DOHH2 (cell line): ENCODE measurements at regions not wholly inside any gene's neighbourhood (a gene's known extent, or its start where the extent isn't known, plus 50 kb on each side); places are given as distances from the start of the nearest gene placed in this dataset.

ENCODE experiments used
- H3F3A ChIP-seq: fragments of 200-600 bp; sonication (generic), shearing (Covaris generic); 2 replicates; pipeline ENCODE4 v1.6.0; 2016; ENCODE audit warnings: antibody characterized with exemption, mild to moderate bottlenecking; ENCODE audit not compliant: control insufficient read depth, insufficient read depth
- H3K27ac ChIP-seq: fragments of 200-600 bp; sonication (generic); 2 replicates; pipeline ENCODE4 v1.5.1; 2014; ENCODE audit warnings: low read depth, mild to moderate bottlenecking, low read length, moderate library complexity
- H3K27me3 ChIP-seq: fragments of 200-600 bp; sonication (generic); 2 replicates; pipeline ENCODE4 v1.6.1; 2014; ENCODE audit warnings: mild to moderate bottlenecking, low read length, mixed read lengths; ENCODE audit not compliant: control insufficient read depth
- H3K36me3 ChIP-seq: fragments of 200-600 bp; sonication (generic); 2 replicates; pipeline ENCODE4 v1.6.1; 2014; ENCODE audit warnings: mild to moderate bottlenecking, low read length, moderate library complexity, mixed read lengths; ENCODE audit not compliant: control insufficient read depth
- H3K4me1 ChIP-seq: fragments of 200-600 bp; sonication (generic); 2 replicates; pipeline ENCODE4 v1.6.1; 2014; ENCODE audit warnings: mild to moderate bottlenecking, low read length, mixed read lengths; ENCODE audit not compliant: control insufficient read depth
- H3K4me2 ChIP-seq: fragments of 200-600 bp; sonication (generic); 2 replicates; pipeline ENCODE4 v1.6.0; 2014; ENCODE audit warnings: mild to moderate bottlenecking, low read length, moderate library complexity
- H3K4me3 ChIP-seq: fragments of 200-600 bp; sonication (generic); 2 replicates; pipeline ENCODE4 v1.5.1; 2014; ENCODE audit warnings: mild to moderate bottlenecking, low read length, mixed read lengths
- H3K79me2 ChIP-seq: fragments of 200-600 bp; sonication (generic); 2 replicates; pipeline ENCODE4 v1.6.1; 2014; ENCODE audit warnings: mild to moderate bottlenecking, low read length, mixed read lengths; ENCODE audit not compliant: control insufficient read depth
- H3K9me2 ChIP-seq: fragments of 200-600 bp; sonication (generic); replicated peaks from 2 replicates; pipeline ENCODE4 v1.6.1; 2014; ENCODE audit warnings: mild to moderate bottlenecking, low read length, mixed read lengths; ENCODE audit not compliant: control insufficient read depth
- H3K9me3 ChIP-seq: fragments of 200-600 bp; sonication (generic); 2 replicates; pipeline ENCODE4 v1.6.1; 2014; ENCODE audit warnings: antibody characterized with exemption, low read length, mixed read lengths; ENCODE audit not compliant: control insufficient read depth, insufficient read depth
- H4K20me1 ChIP-seq: fragments of 200-600 bp; sonication (generic); 2 replicates; pipeline ENCODE4 v1.6.0; 2014; ENCODE audit warnings: low read depth, mild to moderate bottlenecking, antibody characterized with exemption, low read length, moderate library complexity; ENCODE audit not compliant: control insufficient read depth, insufficient read depth
- EZH2phosphoT487 ChIP-seq: fragments of 200-600 bp; sonication (generic); IDR thresholded peaks from 2 replicates; pipeline ENCODE4 v1.6.1; 2017; ENCODE audit warnings: borderline replicate concordance, mild to moderate bottlenecking, antibody characterized with exemption, low read length, moderate library complexity, mixed read lengths
- TF ChIP-seq, protein P1 (sequence below): fragments of 200-600 bp; sonication (generic); IDR thresholded peaks from one replicate; pipeline ENCODE4 v1.5.1; 2014; ENCODE audit warnings: antibody characterized with exemption, mild to moderate bottlenecking, low read depth, low read length; ENCODE audit not compliant: poor library complexity, severe bottlenecking

DNA sequence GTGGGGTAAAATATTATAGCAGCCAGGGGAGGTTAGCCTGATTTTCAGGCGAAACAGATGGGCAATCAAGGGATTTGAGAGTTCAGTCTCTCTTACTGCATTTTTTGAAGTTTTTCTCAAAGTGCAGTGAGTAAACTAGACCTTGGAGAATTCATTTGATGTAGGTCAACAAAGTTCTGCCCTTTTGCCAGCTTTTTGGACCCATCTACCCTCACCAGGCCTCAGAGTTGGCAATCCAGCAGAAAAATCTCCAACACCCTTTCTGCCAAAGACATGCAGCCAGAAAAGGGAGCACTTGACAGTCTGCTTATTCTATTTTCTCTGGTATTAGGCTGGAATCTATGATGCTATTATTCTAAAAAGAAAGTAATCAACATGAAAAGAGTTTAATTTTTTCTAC, 162.2 kb upstream of the TOM1L1 start:
- Histone ChIP-seq H3K4me3 (no peak overlapping the region), H3K9me2 (no peaks in the 10 kb centered on the region; the same call in 1 of the 2 replicates), H3K36me3 (no peaks in the 10 kb centered on the region), H3K27ac (no peak overlapping the region), H4K20me1 (no peaks in the 10 kb centered on the region), H3K4me1 (no peaks in the 10 kb centered on the region), H3K9me3 (no peaks in the 10 kb centered on the region), H3K79me2 (no peaks in the 10 kb centered on the region), H3K4me2 (no peak overlapping the region), H3F3A (no peaks in the 10 kb centered on the region), H3K27me3 (no peaks in the 10 kb centered on the region)
- no peak for TF ChIP-seq EZH2phosphoT487
- TF ChIP-seq, protein P1, sequence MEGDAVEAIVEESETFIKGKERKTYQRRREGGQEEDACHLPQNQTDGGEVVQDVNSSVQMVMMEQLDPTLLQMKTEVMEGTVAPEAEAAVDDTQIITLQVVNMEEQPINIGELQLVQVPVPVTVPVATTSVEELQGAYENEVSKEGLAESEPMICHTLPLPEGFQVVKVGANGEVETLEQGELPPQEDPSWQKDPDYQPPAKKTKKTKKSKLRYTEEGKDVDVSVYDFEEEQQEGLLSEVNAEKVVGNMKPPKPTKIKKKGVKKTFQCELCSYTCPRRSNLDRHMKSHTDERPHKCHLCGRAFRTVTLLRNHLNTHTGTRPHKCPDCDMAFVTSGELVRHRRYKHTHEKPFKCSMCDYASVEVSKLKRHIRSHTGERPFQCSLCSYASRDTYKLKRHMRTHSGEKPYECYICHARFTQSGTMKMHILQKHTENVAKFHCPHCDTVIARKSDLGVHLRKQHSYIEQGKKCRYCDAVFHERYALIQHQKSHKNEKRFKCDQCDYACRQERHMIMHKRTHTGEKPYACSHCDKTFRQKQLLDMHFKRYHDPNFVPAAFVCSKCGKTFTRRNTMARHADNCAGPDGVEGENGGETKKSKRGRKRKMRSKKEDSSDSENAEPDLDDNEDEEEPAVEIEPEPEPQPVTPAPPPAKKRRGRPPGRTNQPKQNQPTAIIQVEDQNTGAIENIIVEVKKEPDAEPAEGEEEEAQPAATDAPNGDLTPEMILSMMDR = no peak

DNA sequence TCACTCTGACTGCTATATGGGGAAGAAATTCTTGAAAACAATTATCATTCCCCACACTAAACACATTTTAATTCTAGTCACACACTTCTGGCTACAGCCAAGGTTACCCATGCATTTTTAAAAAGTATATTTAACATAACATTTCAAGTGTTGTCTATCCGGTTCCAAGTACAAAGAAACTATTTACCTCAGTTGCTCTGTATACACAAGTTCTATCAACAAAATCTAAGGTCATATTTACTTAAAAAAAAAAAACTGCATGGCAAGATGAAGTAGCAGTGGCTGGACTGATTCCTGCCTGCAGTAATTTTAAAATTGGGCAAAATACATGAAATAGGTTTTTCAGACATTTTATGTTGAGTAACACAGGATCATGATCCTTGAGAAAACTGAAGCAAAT, 155.9 kb upstream of the TOM1L1 start:
- no peaks in the 10 kb centered on the region for H3K79me2 ChIP-seq
- TF ChIP-seq EZH2phosphoT487 = no peak
- TF ChIP-seq, protein P1 = no peak
- H3K4me3 ChIP-seq = no peak overlapping the region
- H3K9me3 ChIP-seq = 0 out of 2 replicates have a peak, but pooled peaks cover 3% of the 10 kb centered on the region
- no peaks in the 10 kb centered on the region for H3F3A ChIP-seq
- no peaks in the 10 kb centered on the region for H4K20me1 ChIP-seq
- H3K4me1 ChIP-seq = no peaks in the 10 kb centered on the region
- H3K27me3 ChIP-seq = no peaks in the 10 kb centered on the region
- H3K4me2 ChIP-seq = no peak overlapping the region
- H3K27ac ChIP-seq = no peak overlapping the region
- no peaks in the 10 kb centered on the region for H3K9me2 ChIP-seq
- H3K36me3 ChIP-seq = no peaks in the 10 kb centered on the region

DNA sequence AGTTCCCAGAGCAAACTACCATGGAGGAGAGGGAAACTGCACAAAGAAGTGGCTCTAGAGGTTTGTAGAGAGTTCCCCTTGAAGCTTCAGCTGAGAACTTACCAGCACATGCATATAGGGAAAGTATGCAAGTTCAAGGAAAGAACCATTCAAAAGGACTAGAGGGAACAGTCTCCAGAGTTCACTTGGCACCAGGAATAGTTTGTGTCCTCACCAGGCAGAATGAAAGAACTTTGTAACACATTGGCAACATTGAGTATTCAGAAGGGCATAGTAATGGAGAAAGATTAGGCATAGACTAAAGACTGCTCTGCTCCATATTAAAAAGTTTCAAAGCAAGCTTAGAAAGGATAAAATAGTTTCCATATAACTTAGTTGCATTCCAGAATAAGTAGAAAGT, 155.4 kb upstream of the TOM1L1 start:
- no peaks in the 10 kb centered on the region for H3K27me3 ChIP-seq
- H3F3A ChIP-seq = no peaks in the 10 kb centered on the region
- H3K4me2 ChIP-seq = no peak overlapping the region
- H3K4me1 ChIP-seq = no peaks in the 10 kb centered on the region
- no peak overlapping the region for H3K4me3 ChIP-seq
- TF ChIP-seq, protein P1 = no peak
- TF ChIP-seq EZH2phosphoT487 = no peak
- H3K36me3 ChIP-seq = no peaks in the 10 kb centered on the region
- no peaks in the 10 kb centered on the region for H3K9me2 ChIP-seq
- H3K9me3 ChIP-seq = 0 out of 2 replicates have a peak, but pooled peaks cover 3% of the 10 kb centered on the region
- no peak overlapping the region for H3K27ac ChIP-seq
- H4K20me1 ChIP-seq = no peaks in the 10 kb centered on the region
- H3K79me2 ChIP-seq = no peaks in the 10 kb centered on the region

DNA sequence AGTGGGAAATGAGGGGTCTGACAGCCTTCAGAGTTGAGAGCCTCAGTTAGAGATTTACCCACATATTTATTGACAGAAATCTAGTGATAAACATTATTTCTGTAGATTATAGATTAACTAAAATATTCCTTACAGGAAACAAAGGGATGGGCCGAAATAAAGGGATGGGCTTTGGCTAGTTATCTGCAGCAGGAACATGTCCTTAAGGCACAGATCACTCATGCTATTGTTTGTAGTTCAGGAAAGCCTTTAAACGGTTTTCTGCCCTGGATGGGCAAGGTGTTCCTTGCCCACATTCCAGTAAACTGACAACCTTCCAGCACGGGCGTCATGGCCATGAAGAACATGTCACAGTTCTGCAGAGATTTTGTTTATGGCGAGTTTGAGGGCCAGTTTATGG, 154.8 kb upstream of the TOM1L1 start:
- Histone ChIP-seq H3K27ac (no peak overlapping the region), H3F3A (no peaks in the 10 kb centered on the region), H3K9me3 (0 out of 2 replicates have a peak, but pooled peaks cover 3% of the 10 kb centered on the region), H3K4me3 (no peak overlapping the region), H3K4me2 (no peak overlapping the region), H3K4me1 (no peaks in the 10 kb centered on the region), H3K79me2 (no peaks in the 10 kb centered on the region), H3K36me3 (no peaks in the 10 kb centered on the region), H3K27me3 (no peaks in the 10 kb centered on the region), H3K9me2 (no peaks in the 10 kb centered on the region), H4K20me1 (no peaks in the 10 kb centered on the region)
- TF ChIP-seq, protein P1 = no peak
- TF ChIP-seq EZH2phosphoT487 = no peak
